ENCODE measurements at regions not wholly inside any gene's neighbourhood (a gene's known extent, or its start where the extent isn't known, plus 50 kb on each side); places are given as distances from the start of the nearest gene placed in this dataset.
"Not testable (repeated sequence)": the region's sequence is repeated elsewhere in the genome, so short reads cannot be mapped to it uniquely, and the experiment has no call there.

- DNase-seq (ENCODE audit: low spot score) = no peak
These were observed 1329.1 kb upstream of the SPRY2 start for GRCh38 chr13:81670048-81670447.

GRCh38 chr13:81664872-81665271 lies 1323.9 kb upstream of the SPRY2 start:
- peak; percentile 49 for DNase-seq (ENCODE audit: low spot score)

GRCh38 chr13:81659984-81660383 lies 1319.1 kb upstream of the SPRY2 start:
- no peak for DNase-seq (ENCODE audit: low spot score)

- no peak for DNase-seq (ENCODE audit: low spot score)
These were observed 1317.9 kb upstream of the SPRY2 start for GRCh38 chr13:81658598-81659370.

GRCh38 chr13:81639984-81640582 lies 1299.2 kb upstream of the SPRY2 start:
- peak; percentile 38 for DNase-seq (ENCODE audit: low spot score)

- no peak for DNase-seq (ENCODE audit: low spot score)
These were observed 1296.5 kb upstream of the SPRY2 start for GRCh38 chr13:81637457-81637856.

- no peak for DNase-seq (ENCODE audit: low spot score)
These were observed 1295.2 kb upstream of the SPRY2 start for GRCh38 chr13:81636120-81636519.

- DNase-seq (ENCODE audit: low spot score) = no peak
These were observed 1274.1 kb upstream of the SPRY2 start for GRCh38 chr13:81615031-81615430.

- no peak for DNase-seq (ENCODE audit: low spot score)
These were observed 1269.7 kb upstream of the SPRY2 start for GRCh38 chr13:81610644-81611043.

- DNase-seq (ENCODE audit: low spot score) = no peak
These were observed 1268.4 kb upstream of the SPRY2 start for GRCh38 chr13:81609335-81609734.

- no peak for DNase-seq (ENCODE audit: low spot score)
These were observed 1265.1 kb upstream of the SPRY2 start for GRCh38 chr13:81606074-81606473.

GRCh38 chr13:81602241-81602640 lies 1261.3 kb upstream of the SPRY2 start:
- DNase-seq (ENCODE audit: low spot score) = no peak

- no peak for DNase-seq (ENCODE audit: low spot score)
These were observed 1256.2 kb upstream of the SPRY2 start for GRCh38 chr13:81597101-81597500.

GRCh38 chr13:81596224-81596753 lies 1255.4 kb upstream of the SPRY2 start:
- no peak for DNase-seq (ENCODE audit: low spot score)

GRCh38 chr13:81591528-81592220 lies 1250.7 kb upstream of the SPRY2 start:
- no peak for DNase-seq (ENCODE audit: low spot score)

- DNase-seq (ENCODE audit: low spot score) = no peak
These were observed 1241.5 kb upstream of the SPRY2 start for GRCh38 chr13:81582381-81582780.

GRCh38 chr13:81577601-81578195 lies 1236.8 kb upstream of the SPRY2 start:
- DNase-seq (ENCODE audit: low spot score) = peak; percentile 27

GRCh38 chr13:81568824-81569223 lies 1227.9 kb upstream of the SPRY2 start:
- DNase-seq (ENCODE audit: low spot score) = no peak

GRCh38 chr13:81565849-81566248 lies 1224.9 kb upstream of the SPRY2 start:
- DNase-seq (ENCODE audit: low spot score) = no peak

- no peak for DNase-seq (ENCODE audit: low spot score)
These were observed 1222.2 kb upstream of the SPRY2 start for GRCh38 chr13:81563091-81563490.

GRCh38 chr13:81562598-81562997 lies 1221.7 kb upstream of the SPRY2 start:
- no peak for DNase-seq (ENCODE audit: low spot score)

- DNase-seq (ENCODE audit: low spot score) = no peak
These were observed 1210.1 kb upstream of the SPRY2 start for GRCh38 chr13:81551036-81551435.

- not testable (repeated sequence) for DNase-seq (ENCODE audit: low spot score)
These were observed 1205.4 kb upstream of the SPRY2 start for GRCh38 chr13:81546294-81546693.
